ENCODE measurements at regions not wholly inside any gene's neighbourhood (a gene's known extent, or its start where the extent isn't known, plus 50 kb on each side); places are given as distances from the start of the nearest gene placed in this dataset.

GRCh38 chr13:26888632-26889031 lies 128.0 kb upstream of the GPR12 start:
- no peak for TF ChIP-seq EP300 (IDR thresholded peaks at IDR 0.05; ENCODE audit: low read depth)
- no peak for TF ChIP-seq POLR2AphosphoS5 (IDR thresholded peaks at IDR 0.05)
- TF ChIP-seq POLR2A (IDR thresholded peaks at IDR 0.05) = no peak
- TF ChIP-seq, protein P1, sequence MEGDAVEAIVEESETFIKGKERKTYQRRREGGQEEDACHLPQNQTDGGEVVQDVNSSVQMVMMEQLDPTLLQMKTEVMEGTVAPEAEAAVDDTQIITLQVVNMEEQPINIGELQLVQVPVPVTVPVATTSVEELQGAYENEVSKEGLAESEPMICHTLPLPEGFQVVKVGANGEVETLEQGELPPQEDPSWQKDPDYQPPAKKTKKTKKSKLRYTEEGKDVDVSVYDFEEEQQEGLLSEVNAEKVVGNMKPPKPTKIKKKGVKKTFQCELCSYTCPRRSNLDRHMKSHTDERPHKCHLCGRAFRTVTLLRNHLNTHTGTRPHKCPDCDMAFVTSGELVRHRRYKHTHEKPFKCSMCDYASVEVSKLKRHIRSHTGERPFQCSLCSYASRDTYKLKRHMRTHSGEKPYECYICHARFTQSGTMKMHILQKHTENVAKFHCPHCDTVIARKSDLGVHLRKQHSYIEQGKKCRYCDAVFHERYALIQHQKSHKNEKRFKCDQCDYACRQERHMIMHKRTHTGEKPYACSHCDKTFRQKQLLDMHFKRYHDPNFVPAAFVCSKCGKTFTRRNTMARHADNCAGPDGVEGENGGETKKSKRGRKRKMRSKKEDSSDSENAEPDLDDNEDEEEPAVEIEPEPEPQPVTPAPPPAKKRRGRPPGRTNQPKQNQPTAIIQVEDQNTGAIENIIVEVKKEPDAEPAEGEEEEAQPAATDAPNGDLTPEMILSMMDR (IDR thresholded peaks at IDR 0.05) = no peak

Measured in transverse colon (tissue), 4 donors.